22Rv1 (cell line): ENCODE measurements at regions not wholly inside any gene's neighbourhood (a gene's known extent, or its start where the extent isn't known, plus 50 kb on each side); places are given as distances from the start of the nearest gene placed in this dataset.

Experiments used
- CTCF ChIP-seq: fragments of 450-650 bp; IDR thresholded peaks from 2 replicates; pipeline ENCODE4 v1.5.1; 2017; ENCODE audit warnings: mild to moderate bottlenecking
- ZFX ChIP-seq: fragments of 450-650 bp; IDR thresholded peaks from 2 replicates; pipeline ENCODE4 v1.6.1; 2017; ENCODE audit warnings: antibody characterized with exemption, borderline replicate concordance

DNA sequence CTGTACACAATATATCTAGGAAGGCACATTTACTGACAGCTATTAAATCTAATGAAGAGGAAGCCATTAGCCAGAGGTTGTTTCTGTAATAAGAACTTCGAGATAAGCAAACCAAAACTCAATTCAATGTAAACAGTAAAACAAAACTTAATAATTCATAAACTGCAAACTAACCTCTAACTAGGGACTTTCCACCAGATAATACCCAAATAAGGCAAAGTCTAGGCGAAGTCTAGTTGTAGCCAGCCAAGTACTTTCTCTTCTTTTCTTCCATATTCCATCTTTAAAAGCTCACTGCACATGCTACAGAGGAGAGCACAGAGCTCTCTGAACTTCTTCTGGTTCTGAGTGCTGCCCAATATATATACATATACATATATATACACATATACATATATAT, 229.9 kb upstream of the ANO5 start:
- TF ChIP-seq CTCF (no peak), ZFX (no peak)
